ENCODE measurements at regions not wholly inside any gene's neighbourhood (a gene's known extent, or its start where the extent isn't known, plus 50 kb on each side); places are given as distances from the start of the nearest gene placed in this dataset.
"Not testable (repeated sequence)": the region's sequence is repeated elsewhere in the genome, so short reads cannot be mapped to it uniquely, and the experiment has no call there.

GRCh38 chr4:38338939-38339338, 325.1 kb upstream of the KLF3 start:
- not testable (repeated sequence) for H3K36me3 ChIP-seq (ENCODE audit: insufficient read depth, low read length); H3K79me2 ChIP-seq (replicated peaks; ENCODE audit: insufficient read depth, low read length); H3K9ac ChIP-seq (ENCODE audit: low read length); H3K27me3 ChIP-seq (ENCODE audit: insufficient read depth, low read depth, low read length); H3K9me3 ChIP-seq (ENCODE audit: low read length); H4K20me1 ChIP-seq (ENCODE audit: insufficient read depth); H3K9me2 ChIP-seq (ENCODE audit: insufficient read depth, low read length); H3K4me3 ChIP-seq (ENCODE audit: low read length); H3K4me2 ChIP-seq (ENCODE audit: low read length); H3K27ac ChIP-seq (ENCODE audit: low read length); H3F3A ChIP-seq (ENCODE audit: insufficient read depth, low read length, poor library complexity, severe bottlenecking); H2AFZ ChIP-seq (ENCODE audit: low read depth, low read length)

- H3K9ac ChIP-seq (ENCODE audit: low read length): peak overlapping the region; percentile 11
- H3K79me2 ChIP-seq (replicated peaks; ENCODE audit: insufficient read depth, low read length): no peaks in the 10 kb centered on the region
- no peaks in the 10 kb centered on the region for H3F3A ChIP-seq (ENCODE audit: insufficient read depth, low read length, poor library complexity, severe bottlenecking)
- peak overlapping the region; percentile 58 for H3K27ac ChIP-seq (ENCODE audit: low read length)
- no peaks in the 10 kb centered on the region for H3K9me2 ChIP-seq (ENCODE audit: insufficient read depth, low read length)
- H4K20me1 ChIP-seq (ENCODE audit: insufficient read depth): no peaks in the 10 kb centered on the region
- no peaks in the 10 kb centered on the region for H3K36me3 ChIP-seq (ENCODE audit: insufficient read depth, low read length)
- peak overlapping the region; percentile 24 for H2AFZ ChIP-seq (ENCODE audit: low read depth, low read length)
- peak overlapping the region; percentile 17 for H3K4me2 ChIP-seq (ENCODE audit: low read length)
- H3K9me3 ChIP-seq (ENCODE audit: low read length): no peaks in the 10 kb centered on the region
- peak overlapping the region; percentile 7 for H3K4me3 ChIP-seq (ENCODE audit: low read length)
- no peaks in the 10 kb centered on the region for H3K27me3 ChIP-seq (ENCODE audit: insufficient read depth, low read depth, low read length)
- TF ChIP-seq POLR2AphosphoS5 (IDR thresholded peaks at IDR 0.05) (no peak), SMC3 (conservative IDR thresholded peaks at IDR 0.05; ENCODE audit: poor library complexity) (no peak), EP300 (conservative IDR thresholded peaks at IDR 0.05; ENCODE audit: poor library complexity, severe bottlenecking) (peak; percentile 40), EZH2 (IDR thresholded peaks at IDR 0.05; ENCODE audit: borderline replicate concordance, insufficient read depth, low read length, poor library complexity, severe bottlenecking) (no peak), REST (IDR thresholded peaks at IDR 0.05; ENCODE audit: borderline replicate concordance) (no peak), CTCF (IDR thresholded peaks at IDR 0.05; ENCODE audit: poor library complexity, severe bottlenecking) (no peak)
Observed at GRCh38 chr4:38343608-38344007, 320.4 kb upstream of the KLF3 start.

- no peaks in the 10 kb centered on the region for H3K9me2 ChIP-seq (ENCODE audit: insufficient read depth, low read length)
- H2AFZ ChIP-seq (ENCODE audit: low read depth, low read length): no peak overlapping the region
- no peak overlapping the region for H3K27ac ChIP-seq (ENCODE audit: low read length)
- H3K36me3 ChIP-seq (ENCODE audit: insufficient read depth, low read length): no peaks in the 10 kb centered on the region
- H3K4me3 ChIP-seq (ENCODE audit: low read length): no peak overlapping the region
- no peak overlapping the region for H3K4me2 ChIP-seq (ENCODE audit: low read length)
- H3K9ac ChIP-seq (ENCODE audit: low read length): no peak overlapping the region
- TF ChIP-seq SMC3 (conservative IDR thresholded peaks at IDR 0.05; ENCODE audit: poor library complexity) (no peak), CTCF (IDR thresholded peaks at IDR 0.05; ENCODE audit: poor library complexity, severe bottlenecking) (no peak), REST (IDR thresholded peaks at IDR 0.05; ENCODE audit: borderline replicate concordance) (no peak), RAD21 (conservative IDR thresholded peaks at IDR 0.05) (no peak), EP300 (conservative IDR thresholded peaks at IDR 0.05; ENCODE audit: poor library complexity, severe bottlenecking) (no peak), EZH2 (IDR thresholded peaks at IDR 0.05; ENCODE audit: borderline replicate concordance, insufficient read depth, low read length, poor library complexity, severe bottlenecking) (no peak), MXI1 (conservative IDR thresholded peaks at IDR 0.05; ENCODE audit: poor library complexity, severe bottlenecking) (no peak), TAF1 (IDR thresholded peaks at IDR 0.05; ENCODE audit: low read depth) (no peak), POLR2AphosphoS5 (IDR thresholded peaks at IDR 0.05) (no peak)
- no peaks in the 10 kb centered on the region for H3K9me3 ChIP-seq (ENCODE audit: low read length)
- H4K20me1 ChIP-seq (ENCODE audit: insufficient read depth): no peaks in the 10 kb centered on the region
- H3F3A ChIP-seq (ENCODE audit: insufficient read depth, low read length, poor library complexity, severe bottlenecking): no peaks in the 10 kb centered on the region
- H3K27me3 ChIP-seq (ENCODE audit: insufficient read depth, low read depth, low read length): no peaks in the 10 kb centered on the region
- no peaks in the 10 kb centered on the region for H3K79me2 ChIP-seq (replicated peaks; ENCODE audit: insufficient read depth, low read length)
Observed at GRCh38 chr4:38344929-38345328, 319.1 kb upstream of the KLF3 start.
